ENCODE measurements at regions not wholly inside any gene's neighbourhood (a gene's known extent, or its start where the extent isn't known, plus 50 kb on each side); places are given as distances from the start of the nearest gene placed in this dataset.

GRCh38 chr2:180660881-180661685 is 319.3 kb upstream of the UBE2E3 start:
- no peak for DNase-seq (ENCODE audit: low read depth)

- DNase-seq (ENCODE audit: low read depth) = no peak
Measured at GRCh38 chr2:180660207-180660606, 320.2 kb upstream of the UBE2E3 start.

- no peak for DNase-seq (ENCODE audit: low read depth)
Measured at GRCh38 chr2:180657054-180657453, 323.4 kb upstream of the UBE2E3 start.

GRCh38 chr2:180656455-180656847 is 324.0 kb upstream of the UBE2E3 start:
- no peak for DNase-seq (ENCODE audit: low read depth)

GRCh38 chr2:180655842-180656454 is 324.5 kb upstream of the UBE2E3 start:
- no peak for DNase-seq (ENCODE audit: low read depth)

GRCh38 chr2:180655393-180655792 is 325.0 kb upstream of the UBE2E3 start:
- DNase-seq (ENCODE audit: low read depth) = no peak

GRCh38 chr2:180653481-180653880 is 326.9 kb upstream of the UBE2E3 start:
- DNase-seq (ENCODE audit: low read depth) = no peak

GRCh38 chr2:180652794-180653193 is 327.6 kb upstream of the UBE2E3 start:
- DNase-seq (ENCODE audit: low read depth) = no peak

- DNase-seq (ENCODE audit: low read depth) = no peak
Measured at GRCh38 chr2:180651596-180651995, 328.8 kb upstream of the UBE2E3 start.

GRCh38 chr2:180647621-180648020 is 332.8 kb upstream of the UBE2E3 start:
- DNase-seq (ENCODE audit: low read depth) = no peak

- no peak for DNase-seq (ENCODE audit: low read depth)
Measured at GRCh38 chr2:180647221-180647620, 333.2 kb upstream of the UBE2E3 start.

- no peak for DNase-seq (ENCODE audit: low read depth)
Measured at GRCh38 chr2:180646756-180647155, 333.6 kb upstream of the UBE2E3 start.

- DNase-seq (ENCODE audit: low read depth) = no peak
Measured at GRCh38 chr2:180644709-180645108, 335.7 kb upstream of the UBE2E3 start.

- no peak for DNase-seq (ENCODE audit: low read depth)
Measured at GRCh38 chr2:180630756-180631155, 349.6 kb upstream of the UBE2E3 start.

GRCh38 chr2:180625006-180625844 is 355.2 kb upstream of the UBE2E3 start:
- peak; percentile 43 for DNase-seq (ENCODE audit: low read depth)

- DNase-seq (ENCODE audit: low read depth) = peak; percentile 31
Measured at GRCh38 chr2:180621941-180622918, 358.2 kb upstream of the UBE2E3 start.

GRCh38 chr2:180621366-180621765 is 359.0 kb upstream of the UBE2E3 start:
- DNase-seq (ENCODE audit: low read depth) = no peak

- DNase-seq (ENCODE audit: low read depth) = no peak
Measured at GRCh38 chr2:180618570-180618969, 361.8 kb upstream of the UBE2E3 start.

- no peak for DNase-seq (ENCODE audit: low read depth)
Measured at GRCh38 chr2:180614776-180615175, 365.6 kb upstream of the UBE2E3 start.

GRCh38 chr2:180609626-180610340 is 370.6 kb upstream of the UBE2E3 start:
- no peak for DNase-seq (ENCODE audit: low read depth)

- no peak for DNase-seq (ENCODE audit: low read depth)
Measured at GRCh38 chr2:180607514-180608049, 372.8 kb upstream of the UBE2E3 start.
